Transverse colon (tissue), 4 donors: ENCODE measurements at regions not wholly inside any gene's neighbourhood (a gene's known extent, or its start where the extent isn't known, plus 50 kb on each side); places are given as distances from the start of the nearest gene placed in this dataset.

ENCODE experiments used
- DNase-seq: peaks from one replicate; pipeline ENCODE4 v3.0.0-alpha.2; 2019
- H3K27ac ChIP-seq, 4 donors: fragments of 200-600 bp; sonication (generic); 2 replicates each; pipeline ENCODE4 v1.5.1; 2016 to 2018; ENCODE audit warnings: inconsistent platforms in 4 of 4
- H3K27me3 ChIP-seq: fragments of 200-600 bp; sonication (generic); 2 replicates; pipeline ENCODE4 v1.5.1; 2017; ENCODE audit warnings: inconsistent platforms
- H3K36me3 ChIP-seq, 4 donors: fragments of 200-600 bp; sonication (generic); 2 replicates each; pipeline ENCODE4 v1.5.1; 2017 to 2019; ENCODE audit warnings: inconsistent platforms in 4 of 4
- H3K4me1 ChIP-seq, 4 donors: fragments of 200-600 bp; sonication (generic); 2 replicates each; pipeline ENCODE4 v1.5.1; 2017 to 2020; ENCODE audit warnings: inconsistent platforms in 4 of 4
- H3K4me3 ChIP-seq, 4 donors: fragments of 200-600 bp; sonication (generic); 1 replicate in 1 of 4; 2 replicates in 3 of 4; pipeline versions ENCODE4 v1.5.1 to v1.6.1; 2017 to 2019; ENCODE audit warnings: inconsistent platforms in 4 of 4
- H3K9me3 ChIP-seq, 2 donors: fragments of 200-600 bp; sonication (generic); 2 replicates each; pipeline ENCODE4 v1.5.1; 2017 to 2019; ENCODE audit warnings: inconsistent platforms in 2 of 2
- CTCF ChIP-seq, 5 experiments: fragments of 200-600 bp in 3 of 5; fragments of 450-650 bp in 2 of 5; sonication (generic) in 3 of 5; IDR thresholded peaks; 1 replicate in 2 of 5; 2 replicates in 3 of 5; pipeline ENCODE4 v1.5.1; 2016 to 2017; ENCODE audit warnings: antibody characterized with exemption in 5 of 5, inconsistent platforms in 3 of 5, mild to moderate bottlenecking in 2 of 5, moderate library complexity in 1 of 5
- EP300 ChIP-seq: sonication (generic); formaldehyde crosslinking; IDR thresholded peaks from one replicate; pipeline ENCODE4 v1.6.1; 2017; ENCODE audit warnings: antibody characterized with exemption, low read depth
- POLR2A ChIP-seq: fragments of 450-650 bp; IDR thresholded peaks from one replicate; pipeline ENCODE4 v1.6.1; 2016; ENCODE audit warnings: antibody characterized with exemption, mild to moderate bottlenecking, moderate library complexity
- POLR2AphosphoS5 ChIP-seq, 3 donors: sonication (generic); formaldehyde crosslinking; IDR thresholded peaks; one replicate each; pipeline ENCODE4 v1.6.1; 2016; ENCODE audit warnings: antibody characterized with exemption in 3 of 3
- WGBS, 2 donors: methylation state at CpG; one replicate each; pipeline ENCODE4 v1.1.5; 2018; ENCODE audit warnings: low coverage in 1 of 2; 5-methylcytosine and 5-hydroxymethylcytosine counted together
- in situ Hi-C, 4 donors: fragments of 200-750 bp; cut with MboI; loops; one replicate each; pipeline versions ENCODE4 v1.15.0 to v1.15.1; 2017; ENCODE audit warnings: low sequenced_read_pairs in 3 of 4, low pct_ligation_motif_present in 1 of 4, low pct_unique_long_range_greater_than_20kb in 1 of 4
- intact Hi-C: fragments of 100-400 bp; cut with DNase I; formaldehyde crosslinking; loops from one replicate; pipeline ENCODE4 v1.15.1; 2023; ENCODE audit warnings: low total_unique reads

GRCh38 chr17:14553847-14554246, 253.0 kb downstream of the HS3ST3B1 start:
- TF ChIP-seq EP300, result no peak
- no peak for TF ChIP-seq POLR2A
- no peak for TF ChIP-seq CTCF (IDR thresholded peaks at IDR 0.05)
- TF ChIP-seq POLR2AphosphoS5 (IDR thresholded peaks at IDR 0.05), result no peak
- Histone ChIP-seq H3K27me3 (no peaks in the 10 kb centered on the region), H3K9me3 (no peaks in the 10 kb centered on the region), H3K4me1 (no peaks in the 10 kb centered on the region), H3K36me3 (no peaks in the 10 kb centered on the region), H3K27ac (no peak overlapping the region), H3K4me3 (no peak overlapping the region)
- DNase-seq, result no peak
- 60 to 74% methylated on average over 1 to 2 of the region's 2 CpGs for WGBS, 2 donors
- in situ Hi-C loops, result loop anchor here in 1 of 4 donors (25.0 kb wide), 1 partner anchor 333 kb away; no protein-coding TSS in a partner anchor
- intact Hi-C loops, result no loop called here

- Histone ChIP-seq H3K4me3 (no peak overlapping the region), H3K9me3 (no peaks in the 10 kb centered on the region), H3K36me3 (no peaks in the 10 kb centered on the region), H3K4me1 (no peaks in the 10 kb centered on the region), H3K27ac (no peak overlapping the region), H3K27me3 (no peaks in the 10 kb centered on the region)
- no peak for DNase-seq
- TF ChIP-seq EP300 (no peak), CTCF (IDR thresholded peaks at IDR 0.05) (no peak), POLR2AphosphoS5 (IDR thresholded peaks at IDR 0.05) (no peak), POLR2A (no peak)
- intact Hi-C loops (no loop called here), in situ Hi-C loops (loop anchor here in 1 of 4 donors (25.0 kb wide), 1 partner anchor 335 kb away; no protein-coding TSS in a partner anchor)
- WGBS, 2 donors, result 61 to 69% methylated on average over 2 to 7 of the region's 7 CpGs
Observed at GRCh38 chr17:14552306-14552705, 251.4 kb downstream of the HS3ST3B1 start.

- DNase-seq, result no peak
- Histone ChIP-seq H3K9me3 (no peaks in the 10 kb centered on the region), H3K4me1 (no peaks in the 10 kb centered on the region), H3K27ac (no peak overlapping the region), H3K27me3 (no peaks in the 10 kb centered on the region), H3K36me3 (no peaks in the 10 kb centered on the region), H3K4me3 (no peak overlapping the region)
- intact Hi-C loops (no loop called here), in situ Hi-C loops (no loop called here)
- no peak for TF ChIP-seq CTCF (IDR thresholded peaks at IDR 0.05)
- no peak for TF ChIP-seq EP300
- no peak for TF ChIP-seq POLR2A
- no peak for TF ChIP-seq POLR2AphosphoS5 (IDR thresholded peaks at IDR 0.05)
- 91 to 100% methylated on average over 2 of the region's 2 CpGs for WGBS, 2 donors
Observed at GRCh38 chr17:14547556-14547955, 246.7 kb downstream of the HS3ST3B1 start.

GRCh38 chr17:14547016-14547415, 246.1 kb downstream of the HS3ST3B1 start:
- Histone ChIP-seq H3K27ac (no peak overlapping the region), H3K4me3 (no peak overlapping the region), H3K27me3 (no peaks in the 10 kb centered on the region), H3K4me1 (no peaks in the 10 kb centered on the region), H3K36me3 (no peaks in the 10 kb centered on the region), H3K9me3 (no peaks in the 10 kb centered on the region)
- whole genome bisulfite sequencing, 2 donors, result 86% methylated on average over 5 of the region's 5 CpGs; no CpG with 5 or more reads in 1 of the 2 donors
- no peak for DNase-seq
- in situ Hi-C loops, result no loop called here
- intact Hi-C loops, result no loop called here
- TF ChIP-seq POLR2A, result no peak
- TF ChIP-seq CTCF (IDR thresholded peaks at IDR 0.05), result no peak
- TF ChIP-seq POLR2AphosphoS5 (IDR thresholded peaks at IDR 0.05), result no peak
- TF ChIP-seq EP300, result no peak
